Upper lobe of right lung (tissue), 1 donor: ENCODE measurements at regions not wholly inside any gene's neighbourhood (a gene's known extent, or its start where the extent isn't known, plus 50 kb on each side); places are given as distances from the start of the nearest gene placed in this dataset.

Experiments used
- ATAC-seq: fragments of 200-7000 bp; cut with Tn5 transposase; one replicate; pipeline ENCODE4 v1.9.1; 2020; ENCODE audit warnings: mild to moderate bottlenecking, moderate library complexity
- DNase-seq: peaks from one replicate; pipeline ENCODE4 v3.0.0-alpha.2; 2020
- H3K27ac ChIP-seq: fragments of 200-600 bp; one replicate; pipeline ENCODE4 v1.8.0; 2022
- H3K27me3 ChIP-seq: fragments of 200-600 bp; one replicate; pipeline ENCODE4 v1.8.0; 2022; ENCODE audit warnings: mild to moderate bottlenecking
- H3K36me3 ChIP-seq: fragments of 200-600 bp; one replicate; pipeline ENCODE4 v1.8.0; 2022
- H3K4me1 ChIP-seq: fragments of 200-600 bp; one replicate; pipeline ENCODE4 v1.8.0; 2022
- H3K4me3 ChIP-seq: fragments of 200-600 bp; one replicate; pipeline ENCODE4 v1.8.0; 2022; ENCODE audit warnings: mild to moderate bottlenecking
- H3K9me3 ChIP-seq: fragments of 200-600 bp; one replicate; pipeline ENCODE4 v1.8.0; 2022
- CTCF ChIP-seq: fragments of 200-600 bp; IDR thresholded peaks from one replicate; pipeline ENCODE4 v1.8.0; 2022; ENCODE audit warnings: antibody characterized with exemption
- intact Hi-C: fragments of 100-400 bp; cut with DNase I; formaldehyde crosslinking; loops from one replicate; pipeline ENCODE4 v1.11.0; 2022
- donor health status: DM: no; HTN: yes; CAD: no; lungs with severe emphysema.

- Histone ChIP-seq H3K4me3 (peak overlapping the region; percentile 41), H3K36me3 (no peaks in the 10 kb centered on the region), H3K4me1 (peaks cover 7% of the 10 kb centered on the region), H3K27me3 (no peaks in the 10 kb centered on the region), H3K27ac (peak overlapping the region; percentile 49), H3K9me3 (no peaks in the 10 kb centered on the region)
- ATAC-seq = peak; percentile 99
- TF ChIP-seq CTCF = peak; percentile 79
- peak; percentile 91 for DNase-seq
- intact Hi-C loops = no loop called here
These were observed 88.0 kb downstream of the FAM217A start for GRCh38 chr6:3990692-3991491.

GRCh38 chr6:3991941-3992340 lies 87.0 kb downstream of the FAM217A start:
- Histone ChIP-seq H3K27me3 (no peaks in the 10 kb centered on the region), H3K36me3 (no peaks in the 10 kb centered on the region), H3K27ac (no peak overlapping the region), H3K9me3 (no peaks in the 10 kb centered on the region), H3K4me3 (no peak overlapping the region), H3K4me1 (peaks cover 2% of the 10 kb centered on the region)
- intact Hi-C loops = no loop called here
- DNase-seq = no peak
- ATAC-seq = no peak
- TF ChIP-seq CTCF = no peak

- Histone ChIP-seq H3K27me3 (no peaks in the 10 kb centered on the region), H3K9me3 (no peaks in the 10 kb centered on the region), H3K4me3 (no peak overlapping the region), H3K4me1 (no peaks in the 10 kb centered on the region), H3K27ac (no peak overlapping the region), H3K36me3 (no peaks in the 10 kb centered on the region)
- ATAC-seq = no peak
- intact Hi-C loops = no loop called here
- no peak for TF ChIP-seq CTCF
- no peak for DNase-seq
These were observed 82.6 kb downstream of the FAM217A start for GRCh38 chr6:3996349-3996748.

GRCh38 chr6:3997177-3997770 lies 81.7 kb downstream of the FAM217A start:
- H3K36me3 ChIP-seq = no peaks in the 10 kb centered on the region
- intact Hi-C loops = no loop called here
- ATAC-seq (no peak), DNase-seq (no peak)
- TF ChIP-seq CTCF = no peak
- H3K27me3 ChIP-seq = no peaks in the 10 kb centered on the region
- no peak overlapping the region for H3K27ac ChIP-seq
- H3K9me3 ChIP-seq = no peaks in the 10 kb centered on the region
- H3K4me3 ChIP-seq = no peak overlapping the region
- no peaks in the 10 kb centered on the region for H3K4me1 ChIP-seq

GRCh38 chr6:3999800-4000661 lies 78.9 kb downstream of the FAM217A start:
- intact Hi-C loops = no loop called here

More at GRCh38 chr6:3999800-4000661, 78.9 kb downstream of the FAM217A start:
- Histone ChIP-seq H3K36me3 (no peaks in the 10 kb centered on the region), H3K9me3 (no peaks in the 10 kb centered on the region), H3K27ac (no peak overlapping the region), H3K27me3 (no peaks in the 10 kb centered on the region), H3K4me1 (no peaks in the 10 kb centered on the region), H3K4me3 (no peak overlapping the region)
- ATAC-seq (no peak), DNase-seq (no peak)
- TF ChIP-seq CTCF = no peak
